AG08395 (cell line): ENCODE measurements at regions not wholly inside any gene's neighbourhood (a gene's known extent, or its start where the extent isn't known, plus 50 kb on each side); places are given as distances from the start of the nearest gene placed in this dataset.

Source experiments
- DNase-seq: peaks from one replicate; pipeline ENCODE4 v3.0.0; 2012; ENCODE audit warnings: mixed read lengths, low spot score

GRCh38 chr2:129253461-129253812 lies 726.0 kb upstream of the RAB6C start:
- no peak for DNase-seq

- no peak for DNase-seq
Observed at GRCh38 chr2:129254718-129255117, 724.7 kb upstream of the RAB6C start.

- no peak for DNase-seq
Observed at GRCh38 chr2:129255610-129256313, 723.7 kb upstream of the RAB6C start.

GRCh38 chr2:129256642-129257041 lies 722.8 kb upstream of the RAB6C start:
- no peak for DNase-seq

GRCh38 chr2:129262934-129263333 lies 716.5 kb upstream of the RAB6C start:
- DNase-seq = no peak

GRCh38 chr2:129263939-129264338 lies 715.5 kb upstream of the RAB6C start:
- DNase-seq = no peak

- no peak for DNase-seq
Observed at GRCh38 chr2:129267559-129267958, 711.9 kb upstream of the RAB6C start.

GRCh38 chr2:129273266-129274037 lies 706.0 kb upstream of the RAB6C start:
- DNase-seq = no peak

GRCh38 chr2:129274038-129274415 lies 705.4 kb upstream of the RAB6C start:
- DNase-seq = no peak

GRCh38 chr2:129274918-129275317 lies 704.5 kb upstream of the RAB6C start:
- no peak for DNase-seq

GRCh38 chr2:129275706-129276105 lies 703.8 kb upstream of the RAB6C start:
- no peak for DNase-seq

GRCh38 chr2:129276978-129277584 lies 702.4 kb upstream of the RAB6C start:
- no peak for DNase-seq

GRCh38 chr2:129277585-129277981 lies 701.9 kb upstream of the RAB6C start:
- no peak for DNase-seq

GRCh38 chr2:129281791-129282530 lies 697.5 kb upstream of the RAB6C start:
- no peak for DNase-seq

GRCh38 chr2:129285012-129285411 lies 694.5 kb upstream of the RAB6C start:
- no peak for DNase-seq

GRCh38 chr2:129293326-129293725 lies 686.1 kb upstream of the RAB6C start:
- DNase-seq = no peak

- DNase-seq = no peak
Observed at GRCh38 chr2:129296396-129296795, 683.1 kb upstream of the RAB6C start.

GRCh38 chr2:129296806-129297205 lies 682.7 kb upstream of the RAB6C start:
- DNase-seq = no peak

GRCh38 chr2:129297430-129297829 lies 682.0 kb upstream of the RAB6C start:
- DNase-seq = no peak

- DNase-seq = no peak
Observed at GRCh38 chr2:129299338-129299737, 680.1 kb upstream of the RAB6C start.

GRCh38 chr2:129299756-129300155 lies 679.7 kb upstream of the RAB6C start:
- no peak for DNase-seq

GRCh38 chr2:129300456-129300855 lies 679.0 kb upstream of the RAB6C start:
- no peak for DNase-seq
